ENCODE measurements at regions not wholly inside any gene's neighbourhood (a gene's known extent, or its start where the extent isn't known, plus 50 kb on each side); places are given as distances from the start of the nearest gene placed in this dataset.

- Histone ChIP-seq H3K9ac (ENCODE audit: extremely low read depth, insufficient read length, low read length) (no peak overlapping the region), H3K27me3 (ENCODE audit: insufficient read depth, low read length) (no peaks in the 10 kb centered on the region), H3K56ac (ENCODE audit: insufficient read length, low read depth, low read length) (no peak overlapping the region), H2BK5ac (ENCODE audit: insufficient read length, low read length) (no peak overlapping the region), H2AK5ac (ENCODE audit: insufficient read length, low read length) (no peak overlapping the region), H2BK120ac (ENCODE audit: low read depth, low read length, poor library complexity, severe bottlenecking) (no peak overlapping the region), H2BK15ac (ENCODE audit: low read depth, low read length) (no peak overlapping the region), H3K79me2 (ENCODE audit: insufficient read depth, low read length) (no peaks in the 10 kb centered on the region), H3K4me1 (ENCODE audit: insufficient read depth, low read length) (no peaks in the 10 kb centered on the region), H2BK12ac (ENCODE audit: insufficient read length, low read depth, low read length) (no peak overlapping the region), H3K4ac (ENCODE audit: low read depth, low read length) (no peak overlapping the region), H3T11ph (ENCODE audit: low read length) (no peak overlapping the region), H3K18ac (ENCODE audit: insufficient read length, low read depth, low read length) (no peak overlapping the region), H4K20me1 (ENCODE audit: control insufficient read depth, insufficient read depth, insufficient read length) (no peaks in the 10 kb centered on the region), H3K9me3 (ENCODE audit: control insufficient read depth, low read depth, low read length) (no peaks in the 10 kb centered on the region), H4K91ac (ENCODE audit: insufficient read length, low read depth, low read length) (no peak overlapping the region), H3K14ac (ENCODE audit: insufficient read depth, low read length) (no peak overlapping the region), H2AFZ (ENCODE audit: low read length) (no peak overlapping the region), H3K27ac (ENCODE audit: insufficient read length, low read depth, low read length) (no peak overlapping the region), H4K5ac (ENCODE audit: insufficient read length, low read depth, low read length) (no peak overlapping the region), H3K79me1 (ENCODE audit: insufficient read depth, low read depth, low read length, poor library complexity, severe bottlenecking) (no peaks in the 10 kb centered on the region), H3K23ac (ENCODE audit: insufficient read length, low read depth, low read length) (no peak overlapping the region), H3K23me2 (ENCODE audit: insufficient read length, low read depth, low read length, poor library complexity, severe bottlenecking) (no peaks in the 10 kb centered on the region), H2BK20ac (ENCODE audit: low read depth, low read length, poor library complexity, severe bottlenecking) (no peak overlapping the region), H4K8ac (replicated peaks; ENCODE audit: insufficient read length, low read depth, low read length) (no peak overlapping the region), H3K4me2 (ENCODE audit: insufficient read depth, insufficient read length, low read length) (no peak overlapping the region)
- Mint-ChIP-seq H3K9me3 (peaks cover 20 to 27% of the 10 kb centered on the region in 2 experiments), H3K36me3 (ENCODE audit: insufficient read depth in 1 of 3, low read depth in 3 of 3) (peaks cover 4 to 19% (median 11%) of the 10 kb centered on the region in 3 experiments; a peak in 5 of 7 replicates), H3K27ac (no peak overlapping the region), H3K27me3 (ENCODE audit: low read depth) (no peaks in the 10 kb centered on the region), H3K4me3 (no peak overlapping the region), H3K4me1 (peaks cover 7 to 9% of the 10 kb centered on the region in 2 experiments)
- TF ChIP-seq CTCF (conservative IDR thresholded peaks at IDR 0.05): no peak
- DNase-seq: no peak
- WGBS (ENCODE audit: extremely low coverage, insufficient read length, low lambda C conversion rate): no CpG with 5 or more reads among the region's 2 CpGs
These were observed 758.9 kb downstream of the LIG4 start for GRCh38 chr13:107456431-107456830.

Measured in H9 (cell line).